H1 (cell line): ENCODE measurements at regions not wholly inside any gene's neighbourhood (a gene's known extent, or its start where the extent isn't known, plus 50 kb on each side); places are given as distances from the start of the nearest gene placed in this dataset.

ENCODE experiments used
- CEBPB ChIP-seq: IDR thresholded peaks from 2 replicates; pipeline ENCODE4 v1.6.1; 2012; ENCODE audit warnings: low read depth, low read length
- HDAC2 ChIP-seq, 2 experiments: fragments of 300-600 bp in 1 of 2; sonication (generic) in 1 of 2; IDR thresholded peaks; 2 replicates each; pipeline ENCODE4 v1.6.1; 2011 to 2012; ENCODE audit warnings: low read depth in 2 of 2, low read length in 2 of 2, mild to moderate bottlenecking in 2 of 2, moderate library complexity in 2 of 2, borderline replicate concordance in 1 of 2, inconsistent platforms in 1 of 2
- JUND ChIP-seq: IDR thresholded peaks from 2 replicates; pipeline ENCODE4 v1.6.1; 2011; ENCODE audit warnings: mild to moderate bottlenecking, improper control_type of control experiment, low read length
- KDM1A ChIP-seq: fragments of 200-600, 300-600 bp; sonication (generic); IDR thresholded peaks from 2 replicates; pipeline ENCODE4 v1.7.1; 2016; ENCODE audit warnings: mild to moderate bottlenecking, low read length, borderline replicate concordance
- PHF8 ChIP-seq: fragments of 200-600 bp; sonication (generic); conservative IDR thresholded peaks from 2 replicates; pipeline ENCODE4 v1.7.1; 2012; ENCODE audit warnings: low read depth, mild to moderate bottlenecking, inconsistent platforms, low read length, moderate library complexity
- POU5F1 ChIP-seq: IDR thresholded peaks from 2 replicates; pipeline ENCODE4 v1.6.1; 2011; ENCODE audit warnings: low read depth, mild to moderate bottlenecking, low read length, moderate library complexity
- SP2 ChIP-seq: IDR thresholded peaks from 2 replicates; pipeline ENCODE4 v1.6.1; 2012; ENCODE audit warnings: mild to moderate bottlenecking, low read length, inconsistent platforms
- ZNF274 ChIP-seq: IDR thresholded peaks from 2 replicates; pipeline ENCODE4 v1.7.0; 2012; ENCODE audit warnings: low read length, borderline replicate concordance; ENCODE audit errors: extremely low read depth

DNA sequence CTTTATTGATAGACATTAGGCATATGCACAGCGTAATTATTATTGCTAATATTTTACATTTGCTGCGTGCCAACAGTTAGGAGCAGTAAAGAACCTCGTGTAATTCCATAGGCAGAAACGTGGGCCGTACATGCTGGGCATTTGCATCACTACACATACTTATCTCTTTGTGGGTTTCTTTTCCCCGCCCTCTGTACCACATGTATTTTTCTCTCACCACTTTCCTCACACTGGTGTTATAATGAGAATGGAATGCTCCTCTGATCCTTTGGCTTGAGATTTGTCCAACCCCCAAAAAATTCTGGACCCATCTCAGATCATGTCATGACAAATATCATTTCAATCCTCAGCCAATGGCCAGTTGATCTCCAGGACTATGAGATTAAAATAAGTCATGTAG is 1952.6 kb upstream of the WWC1 start (continued):
- no peak for TF ChIP-seq HDAC2 (IDR thresholded peaks at IDR 0.05; ENCODE audit: borderline replicate concordance in 1 of 2, low read depth in 2 of 2, low read length in 2 of 2)
- TF ChIP-seq KDM1A, result no peak
- TF ChIP-seq CEBPB, result no peak
- TF ChIP-seq POU5F1, result no peak
- TF ChIP-seq SP2, result no peak
- no peak for TF ChIP-seq PHF8
- no peak for TF ChIP-seq ZNF274
- no peak for TF ChIP-seq JUND
